HG02571 (cell line): ENCODE measurements at regions not wholly inside any gene's neighbourhood (a gene's known extent, or its start where the extent isn't known, plus 50 kb on each side); places are given as distances from the start of the nearest gene placed in this dataset.
"Not testable (repeated sequence)": the region's sequence is repeated elsewhere in the genome, so short reads cannot be mapped to it uniquely, and the experiment has no call there.

Source experiments
- ATAC-seq: cut with Tn5 transposase; IDR thresholded peaks from one replicate; pipeline ENCODE4 v1.9.1; 2021; ENCODE audit warnings: mild to moderate bottlenecking, moderate library complexity; ENCODE audit not compliant: unreplicated experiment

- no peak for ATAC-seq
Measured at GRCh38 chr3:80374423-80374822, 606.6 kb upstream of the ROBO1 start.

- ATAC-seq = no peak
Measured at GRCh38 chr3:80368616-80369015, 600.8 kb upstream of the ROBO1 start.

GRCh38 chr3:80366808-80367548 lies 599.2 kb upstream of the ROBO1 start:
- no peak for ATAC-seq

GRCh38 chr3:80357761-80358160 lies 590.0 kb upstream of the ROBO1 start:
- ATAC-seq = no peak

GRCh38 chr3:80355144-80355543 lies 587.3 kb upstream of the ROBO1 start:
- ATAC-seq = no peak

GRCh38 chr3:80351201-80351600 lies 583.4 kb upstream of the ROBO1 start:
- no peak for ATAC-seq

- ATAC-seq = no peak
Measured at GRCh38 chr3:80350771-80351170, 583.0 kb upstream of the ROBO1 start.

GRCh38 chr3:80338366-80338765 lies 570.6 kb upstream of the ROBO1 start:
- ATAC-seq = no peak

GRCh38 chr3:80334534-80334933 lies 566.7 kb upstream of the ROBO1 start:
- ATAC-seq = no peak

GRCh38 chr3:80331494-80332170 lies 563.8 kb upstream of the ROBO1 start:
- no peak for ATAC-seq

GRCh38 chr3:80314541-80314940 lies 546.7 kb upstream of the ROBO1 start:
- ATAC-seq = not testable (repeated sequence)

- no peak for ATAC-seq
Measured at GRCh38 chr3:80308637-80309036, 540.8 kb upstream of the ROBO1 start.

- ATAC-seq = no peak
Measured at GRCh38 chr3:80307844-80308243, 540.0 kb upstream of the ROBO1 start.

GRCh38 chr3:80297720-80298119 lies 529.9 kb upstream of the ROBO1 start:
- no peak for ATAC-seq

- ATAC-seq = no peak
Measured at GRCh38 chr3:80285388-80285787, 517.6 kb upstream of the ROBO1 start.

- no peak for ATAC-seq
Measured at GRCh38 chr3:80283783-80284182, 516.0 kb upstream of the ROBO1 start.

GRCh38 chr3:80278056-80278455 lies 510.3 kb upstream of the ROBO1 start:
- ATAC-seq = no peak

GRCh38 chr3:80275120-80275519 lies 507.3 kb upstream of the ROBO1 start:
- ATAC-seq = no peak

- ATAC-seq = no peak
Measured at GRCh38 chr3:80263260-80263659, 495.5 kb upstream of the ROBO1 start.

- no peak for ATAC-seq
Measured at GRCh38 chr3:80261082-80261481, 493.3 kb upstream of the ROBO1 start.

GRCh38 chr3:80259736-80260135 lies 491.9 kb upstream of the ROBO1 start:
- no peak for ATAC-seq

- ATAC-seq = no peak
Measured at GRCh38 chr3:80252113-80252512, 484.3 kb upstream of the ROBO1 start.

GRCh38 chr3:80247766-80248165 lies 480.0 kb upstream of the ROBO1 start:
- ATAC-seq = no peak
